NCI-H1105 treated with DMSO at 0.1 percent for 48 hours (cell line): ENCODE measurements at regions not wholly inside any gene's neighbourhood (a gene's known extent, or its start where the extent isn't known, plus 50 kb on each side); places are given as distances from the start of the nearest gene placed in this dataset.
A peak's percentile ranks its signal among the peaks of the same experiment; 100 is the strongest.

Experiments used
- DNase-seq: peaks from one replicate; lab custom pipeline; 2025; lab: John Stamatoyannopoulos, UW

DNA sequence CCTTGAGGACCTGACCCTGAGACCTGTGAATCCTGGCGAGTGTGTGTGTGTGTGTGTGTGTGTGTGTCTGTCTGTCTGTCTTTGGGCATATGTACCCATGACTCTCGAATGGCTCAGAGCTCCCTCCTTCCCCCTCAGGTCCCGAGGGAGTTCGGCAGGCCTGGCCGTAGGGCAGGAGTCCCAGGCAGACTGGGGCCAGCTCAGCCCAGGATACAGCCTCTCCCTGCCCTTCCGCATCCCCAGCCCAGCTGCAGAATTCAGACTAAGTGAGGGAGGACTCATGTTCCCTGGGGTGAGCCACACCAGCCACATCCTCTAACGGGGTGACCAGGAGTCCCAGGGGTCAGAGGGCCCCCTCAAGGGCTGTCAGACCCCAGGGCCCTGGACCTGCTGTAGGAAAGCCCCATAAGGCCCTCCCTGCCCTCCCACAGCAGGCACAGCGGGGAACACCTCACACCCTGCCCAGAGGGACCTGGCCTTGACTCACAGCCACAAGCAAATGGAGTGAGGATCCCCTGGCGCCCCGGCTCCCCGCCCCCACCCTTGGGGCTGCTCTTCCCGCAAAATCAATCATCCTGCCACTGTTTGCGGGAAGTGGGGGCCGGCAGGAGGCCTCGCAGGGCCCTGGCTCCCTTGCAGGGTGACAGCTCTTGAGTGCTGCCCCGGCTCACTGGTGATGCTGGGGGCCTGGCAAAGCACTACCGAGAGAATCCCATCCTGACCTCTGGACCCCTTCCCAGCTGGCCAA, 101.7 kb upstream of the CASZ1 start:
- DNase-seq, result no peak

DNA sequence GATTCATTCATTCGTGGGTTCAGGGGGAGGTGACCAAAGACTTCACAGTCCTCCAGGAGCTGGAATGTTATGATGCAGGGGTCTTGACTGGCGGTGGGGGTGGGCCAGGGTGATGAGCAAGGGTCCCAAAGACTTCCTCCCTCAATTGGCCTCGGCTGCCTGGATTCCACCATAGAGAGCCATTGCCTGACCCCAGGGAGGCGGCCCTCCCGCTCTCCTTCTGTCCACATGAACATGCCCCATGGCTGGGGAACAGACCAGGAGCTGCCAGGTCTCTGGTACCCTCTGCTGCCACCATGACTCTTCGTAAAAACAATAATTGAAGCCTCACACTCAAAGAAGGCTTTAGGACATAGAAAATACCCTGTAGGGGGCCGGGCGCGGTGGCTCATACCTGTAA, 102.5 kb upstream of the CASZ1 start:
- DNase-seq, result no peak

- no peak for DNase-seq
These were observed 103.2 kb upstream of the CASZ1 start for GRCh38 chr1:10899490-10900250.

DNA sequence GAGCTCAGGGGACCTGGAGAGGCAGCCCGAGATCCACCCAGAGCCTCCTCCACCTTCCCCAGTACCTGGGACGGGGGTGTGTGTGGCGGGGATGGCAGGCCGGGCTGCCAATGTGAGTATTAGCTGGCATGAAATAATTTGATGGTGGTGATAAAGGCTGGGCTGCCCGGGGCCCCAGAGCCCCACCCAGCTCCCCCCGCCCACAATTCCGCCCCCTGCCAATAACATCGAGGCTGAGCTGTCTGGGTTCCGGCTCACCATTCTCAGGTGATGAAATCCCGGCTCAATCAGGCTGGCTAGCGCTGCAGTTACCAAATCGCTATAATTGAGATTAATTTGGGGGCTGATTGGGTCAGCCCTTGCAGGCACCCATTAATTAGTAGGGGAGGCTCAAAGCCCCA, 103.8 kb upstream of the CASZ1 start:
- peak; percentile 47 for DNase-seq

DNA sequence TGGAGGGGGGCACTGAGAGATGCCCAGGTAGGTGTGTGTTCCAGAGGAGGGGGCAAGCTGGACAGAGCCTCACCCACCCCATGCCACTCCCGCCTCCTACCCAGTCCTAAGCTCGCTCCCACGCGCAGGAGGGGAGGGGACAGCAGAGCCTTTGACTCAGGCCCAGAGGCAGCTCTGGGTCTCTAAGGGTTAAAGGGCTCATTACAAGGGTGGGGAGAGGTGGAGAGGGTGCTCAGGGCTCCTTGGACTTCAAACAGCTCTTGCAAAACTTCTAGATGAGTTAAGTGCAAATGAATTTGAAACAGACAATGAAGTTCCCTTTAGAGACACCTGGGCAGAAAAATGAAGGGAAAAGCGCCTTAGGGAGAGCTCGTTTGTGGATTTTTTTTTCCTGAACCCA, 104.2 kb upstream of the CASZ1 start:
- DNase-seq, result peak; percentile 47

- DNase-seq, result peak; percentile 41
These were observed 104.8 kb upstream of the CASZ1 start for GRCh38 chr1:10901091-10901890.

GRCh38 chr1:10901891-10902805, 105.7 kb upstream of the CASZ1 start:
- no peak for DNase-seq

DNA sequence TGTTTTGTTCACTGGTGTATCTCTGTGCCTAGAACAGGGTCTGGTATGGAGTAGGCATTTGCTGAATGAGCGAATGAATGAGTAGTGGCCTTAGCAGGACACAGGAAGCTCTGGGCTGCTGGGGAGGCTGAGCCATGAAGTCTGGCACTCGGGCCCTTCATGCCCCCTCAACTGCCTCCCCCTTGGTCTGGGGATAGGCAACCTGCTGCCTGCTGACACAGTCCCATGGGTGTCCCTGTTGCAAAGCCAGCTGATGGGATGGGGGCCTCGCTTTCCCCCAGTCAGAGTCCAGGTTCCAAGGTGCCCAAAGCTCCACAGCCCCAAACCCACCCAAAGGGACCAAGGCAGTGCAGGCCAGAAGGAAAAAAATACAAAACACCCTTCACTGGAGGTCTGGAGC, 107.0 kb upstream of the CASZ1 start:
- no peak for DNase-seq

DNA sequence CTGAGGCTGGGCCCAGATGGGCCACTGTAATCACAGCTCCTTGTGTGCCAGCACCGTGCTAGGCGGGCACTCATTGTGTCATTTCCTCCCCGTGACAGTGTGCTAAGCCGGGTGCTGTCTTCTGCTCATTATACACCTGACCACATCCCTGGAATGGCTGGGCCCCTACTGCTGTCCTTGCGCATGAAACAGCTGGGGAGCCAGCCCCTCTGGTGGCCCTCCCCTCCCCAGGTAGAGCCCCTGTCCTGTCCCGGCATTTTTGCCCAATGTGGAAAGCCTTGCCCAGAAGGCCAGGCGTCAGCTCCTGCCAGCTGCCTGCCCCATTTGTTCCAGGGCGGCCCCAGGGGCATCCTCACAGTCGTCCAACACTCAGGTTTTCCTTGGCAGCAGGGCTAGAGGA, 107.4 kb upstream of the CASZ1 start:
- DNase-seq, result no peak

DNA sequence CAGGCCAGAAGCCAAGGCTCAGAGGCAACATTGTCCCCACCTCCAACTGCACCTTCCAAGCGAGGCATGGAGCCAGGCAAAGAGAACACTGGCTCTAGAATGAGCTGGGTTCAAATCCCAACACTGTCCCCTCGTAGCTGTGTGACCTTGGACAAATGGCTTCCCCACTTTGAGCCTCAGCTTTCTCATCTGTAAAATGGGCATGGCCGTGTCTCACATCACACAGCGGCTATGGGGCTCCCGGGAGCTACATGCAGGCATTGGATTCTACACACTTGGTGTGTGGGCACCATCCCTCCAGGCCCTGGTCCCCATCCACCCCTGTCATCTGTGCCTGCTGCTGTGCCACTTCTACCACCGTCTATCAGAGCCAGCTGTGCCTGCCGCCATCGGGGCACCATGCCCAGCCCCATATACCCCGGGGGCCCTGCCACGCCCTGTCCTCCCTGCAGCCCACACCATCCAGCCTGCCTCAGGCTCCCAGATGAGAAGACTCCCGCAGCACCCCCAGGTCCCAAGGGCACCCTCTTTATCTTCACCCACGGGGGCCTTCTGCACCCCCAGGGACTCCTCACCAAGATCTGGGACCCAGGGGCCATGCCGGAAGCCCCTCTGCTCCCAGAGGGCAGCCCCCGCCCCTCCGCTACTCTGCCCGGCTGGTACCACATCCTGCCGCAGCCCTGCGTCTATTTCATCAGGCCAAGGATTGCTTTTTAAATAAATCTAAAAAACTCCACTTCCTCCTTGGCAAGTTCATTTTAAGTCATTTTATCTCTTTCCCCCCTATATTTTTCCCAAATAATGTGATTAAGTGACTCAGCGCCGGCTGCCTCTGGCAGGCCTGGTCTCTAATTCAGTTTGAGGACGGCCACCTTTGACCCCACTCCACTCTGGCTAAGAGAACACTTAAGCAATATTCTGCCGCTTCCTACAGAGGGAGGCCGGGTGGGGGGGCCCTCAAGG, 107.8 kb upstream of the TARDBP start:
- no peak for DNase-seq

DNA sequence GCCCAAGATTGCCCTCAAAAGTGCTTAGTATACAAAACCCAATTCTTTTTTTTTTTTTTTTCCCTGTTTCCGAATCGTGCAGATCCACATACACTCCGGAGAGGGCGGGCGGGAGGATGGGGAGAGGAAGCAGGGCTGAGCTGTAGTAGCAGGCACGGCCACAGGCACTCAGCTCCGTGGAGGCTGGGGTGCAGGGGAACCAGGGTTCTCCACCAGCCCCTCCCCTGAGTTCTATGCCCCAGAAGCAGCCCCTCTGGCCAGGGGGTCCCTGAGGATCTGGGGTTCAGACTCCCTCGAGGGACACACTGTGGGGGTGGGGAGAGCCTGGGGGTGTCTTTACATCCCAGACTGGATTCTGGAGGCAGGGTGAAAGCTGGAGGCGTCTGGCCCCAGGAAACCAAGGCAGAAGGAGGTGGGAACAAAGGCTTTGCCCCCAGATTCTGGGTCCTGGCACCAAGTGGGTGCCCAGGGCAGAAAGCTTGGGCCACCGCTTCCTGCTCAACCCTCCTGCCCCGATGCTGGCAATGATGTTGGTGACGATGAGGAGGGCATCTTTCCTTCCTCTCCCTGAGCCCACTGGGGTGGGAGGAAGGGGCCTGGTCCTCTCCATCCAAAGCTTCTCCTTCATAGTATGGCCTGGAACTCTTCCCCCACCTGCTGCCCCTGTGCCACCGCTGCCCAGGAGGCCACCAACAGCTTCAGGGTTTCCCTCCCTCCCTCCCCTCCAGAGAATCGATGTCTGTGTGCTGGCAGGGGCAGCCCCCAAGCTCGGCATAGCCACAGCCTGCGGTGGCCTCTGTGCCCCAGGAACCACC, 106.4 kb upstream of the TARDBP start:
- DNase-seq, result no peak

- peak; percentile 37 for DNase-seq
These were observed 105.5 kb upstream of the TARDBP start for GRCh38 chr1:10906866-10907519.

GRCh38 chr1:10908266-10908665, 104.2 kb upstream of the TARDBP start:
- no peak for DNase-seq

DNA sequence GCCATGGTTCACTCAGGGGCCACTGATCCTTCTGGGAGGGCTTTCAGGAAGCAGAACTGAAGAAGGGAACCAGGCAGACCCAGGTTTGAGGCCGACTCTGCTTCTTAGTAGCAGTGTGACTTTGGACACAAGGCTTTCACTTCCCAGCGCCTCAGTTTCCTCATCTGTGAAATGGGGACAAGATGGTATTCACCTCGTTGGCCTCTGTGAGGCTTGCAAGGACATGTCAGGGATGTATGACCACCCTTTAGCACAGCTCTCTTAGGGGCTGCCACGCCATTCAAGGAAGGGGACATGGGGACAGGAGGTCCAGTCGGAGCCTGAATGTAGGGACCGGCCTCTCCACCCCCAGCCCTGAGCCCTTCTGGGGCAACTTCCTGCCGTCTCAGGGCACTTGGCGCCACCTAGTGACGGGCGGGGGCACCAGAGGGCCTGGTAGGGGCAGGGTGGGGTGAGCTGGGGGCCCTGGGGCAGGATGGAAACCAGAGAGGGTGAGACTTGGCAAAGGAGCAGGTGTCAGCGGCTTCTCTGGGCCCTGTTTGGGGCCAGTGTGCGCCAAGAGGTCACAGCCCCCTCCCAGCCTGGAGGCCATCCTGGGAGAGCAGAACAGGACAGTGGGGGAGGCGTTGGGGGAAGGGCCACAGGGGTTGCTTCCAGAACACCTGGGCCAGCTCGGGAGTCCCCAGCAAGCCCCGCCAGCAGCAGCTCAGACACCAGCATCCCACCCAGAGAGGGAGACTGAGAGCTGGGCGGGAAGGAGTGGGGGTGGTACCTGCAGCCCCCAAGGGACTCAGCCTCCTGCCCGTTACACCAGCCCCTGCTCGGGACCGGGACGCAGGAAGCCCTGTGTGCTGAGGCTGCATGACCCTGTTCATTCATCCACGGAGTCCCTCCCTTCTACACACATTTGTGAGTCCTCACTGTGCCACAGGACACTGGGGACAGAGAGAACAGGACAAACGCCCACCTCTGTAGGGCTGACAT, 102.5 kb upstream of the TARDBP start:
- peak; percentile 11 for DNase-seq

- DNase-seq, result no peak
These were observed 101.6 kb upstream of the TARDBP start for GRCh38 chr1:10910681-10911489.

GRCh38 chr1:10911490-10912166, 100.8 kb upstream of the TARDBP start:
- no peak for DNase-seq
